Fibroblast of pulmonary artery (primary cell): ENCODE measurements at regions not wholly inside any gene's neighbourhood (a gene's known extent, or its start where the extent isn't known, plus 50 kb on each side); places are given as distances from the start of the nearest gene placed in this dataset.
"Not testable (repeated sequence)": the region's sequence is repeated elsewhere in the genome, so short reads cannot be mapped to it uniquely, and the experiment has no call there.

Experiments used
- DNase-seq: peaks from one replicate; pipeline ENCODE4 v3.0.0-alpha.2; 2010; ENCODE audit warnings: low read depth
- H3K4me3 ChIP-seq: replicated peaks from 2 replicates; pipeline ENCODE4 v1.5.1; 2011; ENCODE audit warnings: low read depth, mild to moderate bottlenecking, control low read depth, low read length, moderate library complexity
- TF ChIP-seq, protein P1 (sequence below): IDR thresholded peaks from 2 replicates; pipeline ENCODE4 v1.5.1; 2011; ENCODE audit warnings: mild to moderate bottlenecking, control low read depth, low read length, inconsistent platforms; ENCODE audit errors: missing control alignments

DNA sequence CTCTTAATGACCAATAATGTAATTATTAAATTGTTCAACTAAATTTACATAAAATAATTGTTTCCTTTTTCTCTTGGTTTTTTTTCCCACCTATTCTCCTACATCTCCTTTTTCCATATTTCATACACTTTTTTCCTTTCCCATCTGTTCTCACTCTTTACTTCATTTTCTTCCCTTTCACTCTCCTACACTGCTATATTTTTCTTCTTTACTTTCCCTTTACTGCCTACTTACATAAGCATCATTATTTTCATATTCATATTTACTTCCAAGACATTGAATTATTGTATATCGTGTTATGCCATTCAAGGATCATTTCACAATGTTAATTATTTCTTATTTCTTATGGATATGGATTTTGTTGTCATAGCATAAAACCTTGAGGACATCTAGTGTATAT, 1275.6 kb downstream of the NSUN3 start:
- H3K4me3 ChIP-seq, result no peak overlapping the region
- TF ChIP-seq, protein P1, sequence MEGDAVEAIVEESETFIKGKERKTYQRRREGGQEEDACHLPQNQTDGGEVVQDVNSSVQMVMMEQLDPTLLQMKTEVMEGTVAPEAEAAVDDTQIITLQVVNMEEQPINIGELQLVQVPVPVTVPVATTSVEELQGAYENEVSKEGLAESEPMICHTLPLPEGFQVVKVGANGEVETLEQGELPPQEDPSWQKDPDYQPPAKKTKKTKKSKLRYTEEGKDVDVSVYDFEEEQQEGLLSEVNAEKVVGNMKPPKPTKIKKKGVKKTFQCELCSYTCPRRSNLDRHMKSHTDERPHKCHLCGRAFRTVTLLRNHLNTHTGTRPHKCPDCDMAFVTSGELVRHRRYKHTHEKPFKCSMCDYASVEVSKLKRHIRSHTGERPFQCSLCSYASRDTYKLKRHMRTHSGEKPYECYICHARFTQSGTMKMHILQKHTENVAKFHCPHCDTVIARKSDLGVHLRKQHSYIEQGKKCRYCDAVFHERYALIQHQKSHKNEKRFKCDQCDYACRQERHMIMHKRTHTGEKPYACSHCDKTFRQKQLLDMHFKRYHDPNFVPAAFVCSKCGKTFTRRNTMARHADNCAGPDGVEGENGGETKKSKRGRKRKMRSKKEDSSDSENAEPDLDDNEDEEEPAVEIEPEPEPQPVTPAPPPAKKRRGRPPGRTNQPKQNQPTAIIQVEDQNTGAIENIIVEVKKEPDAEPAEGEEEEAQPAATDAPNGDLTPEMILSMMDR, result no peak
- DNase-seq, result no peak

DNA sequence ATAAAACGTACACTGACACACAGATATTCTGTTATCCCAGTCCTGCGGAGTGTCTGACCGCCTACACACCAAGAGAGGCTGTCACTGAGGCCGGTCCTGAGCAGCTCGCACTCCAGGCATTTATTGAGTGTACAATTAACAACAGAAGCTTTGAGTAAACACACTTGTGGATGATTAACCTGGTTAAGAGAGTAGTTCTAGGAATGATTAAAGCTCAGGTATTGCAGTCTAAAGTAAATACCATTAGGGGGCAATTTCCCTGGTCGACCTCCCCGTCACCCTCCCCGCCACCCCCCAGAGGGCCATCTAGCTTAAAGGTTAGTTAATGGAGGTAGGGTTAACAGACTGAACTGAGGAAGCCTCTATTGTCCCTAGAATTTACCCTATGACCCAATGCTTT, 1278.5 kb downstream of the NSUN3 start:
- TF ChIP-seq, protein P1, result no peak
- no peak for DNase-seq
- H3K4me3 ChIP-seq, result no peak overlapping the region

DNA sequence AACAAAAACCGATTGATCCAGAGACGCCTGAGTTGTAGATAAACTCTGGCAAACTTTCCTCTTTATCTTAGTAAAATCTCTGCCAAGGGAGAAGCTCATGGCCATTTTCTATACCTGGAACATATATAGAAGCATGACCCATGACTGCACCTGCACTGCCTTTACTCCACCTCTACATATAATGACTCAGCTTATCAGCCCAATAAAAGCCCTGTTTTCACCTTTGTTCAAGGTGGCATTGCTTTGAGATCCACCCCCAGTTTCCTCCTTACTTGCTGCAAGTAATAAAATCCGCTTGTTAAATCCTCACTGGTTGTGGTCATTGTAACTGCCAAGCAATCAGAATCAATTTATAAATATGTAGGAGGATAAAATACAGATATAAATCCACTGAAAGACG, 1280.4 kb downstream of the NSUN3 start:
- no peak overlapping the region for H3K4me3 ChIP-seq
- TF ChIP-seq, protein P1, result no peak
- DNase-seq, result no peak

DNA sequence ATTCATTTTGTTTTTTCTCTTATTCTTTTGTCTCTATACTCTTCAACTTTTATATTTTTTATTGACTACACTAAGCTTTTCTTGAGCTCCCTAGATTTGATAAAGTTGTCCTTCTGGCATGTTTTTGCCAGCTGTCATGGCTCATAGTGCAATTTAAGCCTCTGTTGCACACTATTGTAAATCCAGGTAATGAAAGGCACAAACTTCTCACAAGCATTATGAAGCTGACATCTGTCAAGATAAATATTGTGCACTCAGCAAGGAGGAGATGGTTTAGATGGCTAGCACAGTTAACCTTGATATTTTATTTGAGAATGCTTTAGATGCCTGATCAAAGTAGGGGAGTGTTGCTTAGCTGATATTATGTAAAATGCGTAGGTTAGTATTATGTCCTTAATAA, 1280.9 kb downstream of the NSUN3 start:
- H3K4me3 ChIP-seq, result no peak overlapping the region
- DNase-seq, result no peak
- TF ChIP-seq, protein P1, result no peak

DNA sequence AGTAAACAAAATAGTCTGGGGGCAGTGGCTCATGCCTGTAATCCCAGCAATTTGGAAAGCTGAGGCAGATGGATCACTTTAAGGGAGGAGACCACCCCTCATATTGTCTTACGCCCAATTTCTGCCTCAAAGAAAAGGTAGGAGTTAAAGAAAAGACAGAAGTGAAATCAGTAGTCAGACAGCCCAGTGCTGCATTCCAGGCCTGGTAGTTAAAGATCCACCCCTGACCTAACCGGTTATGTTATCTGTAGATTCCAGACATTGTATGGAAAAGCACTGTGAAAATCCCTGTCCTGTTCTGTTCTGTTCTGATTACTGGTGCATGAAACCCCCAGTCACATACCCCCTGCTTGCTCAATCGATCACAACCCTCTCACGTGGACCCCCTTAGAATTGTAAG, 1285.1 kb downstream of the NSUN3 start:
- not testable (repeated sequence) for H3K4me3 ChIP-seq, DNase-seq

DNA sequence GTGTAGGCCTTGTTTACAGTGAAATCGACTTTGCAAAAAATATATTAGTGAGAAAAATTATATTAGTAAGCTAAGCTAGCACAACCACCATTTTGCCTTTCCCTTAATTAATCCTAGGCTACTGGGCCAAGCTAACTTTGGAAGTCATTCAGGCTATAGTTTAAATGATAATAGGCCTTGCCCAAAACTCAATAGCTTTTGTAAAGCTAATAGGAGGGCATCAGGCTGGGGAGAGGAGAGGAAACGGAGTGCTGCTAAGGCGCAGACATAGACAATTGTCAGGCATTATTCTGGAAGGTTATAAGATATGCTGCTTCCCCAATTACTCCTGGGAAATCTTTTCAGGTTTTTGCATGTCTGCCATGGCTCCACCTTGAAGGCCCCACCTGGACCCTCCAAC, 1286.0 kb downstream of the NSUN3 start:
- no peak overlapping the region for H3K4me3 ChIP-seq
- no peak for DNase-seq
- TF ChIP-seq, protein P1, result no peak

DNA sequence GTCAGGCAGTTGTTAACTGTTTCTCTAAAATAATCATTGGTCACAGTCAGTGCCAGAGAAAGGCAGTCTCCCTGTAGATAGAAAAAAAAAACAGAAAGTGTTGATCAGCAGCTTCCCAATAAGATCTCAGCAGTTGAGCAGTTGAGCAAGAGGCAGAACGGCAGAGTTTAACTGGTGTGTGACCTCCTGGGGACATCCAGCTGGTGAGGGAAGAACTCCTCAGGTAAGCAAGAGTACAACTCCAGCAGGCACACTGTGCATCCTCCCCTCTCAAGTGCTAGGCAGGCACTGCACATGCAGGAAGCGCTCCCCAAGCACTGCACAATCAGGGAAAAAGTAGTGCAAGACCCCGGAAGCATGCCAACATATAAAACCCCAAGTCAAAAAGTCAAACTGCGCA, 1287.2 kb downstream of the NSUN3 start:
- DNase-seq, result no peak
- TF ChIP-seq, protein P1, result no peak

DNA sequence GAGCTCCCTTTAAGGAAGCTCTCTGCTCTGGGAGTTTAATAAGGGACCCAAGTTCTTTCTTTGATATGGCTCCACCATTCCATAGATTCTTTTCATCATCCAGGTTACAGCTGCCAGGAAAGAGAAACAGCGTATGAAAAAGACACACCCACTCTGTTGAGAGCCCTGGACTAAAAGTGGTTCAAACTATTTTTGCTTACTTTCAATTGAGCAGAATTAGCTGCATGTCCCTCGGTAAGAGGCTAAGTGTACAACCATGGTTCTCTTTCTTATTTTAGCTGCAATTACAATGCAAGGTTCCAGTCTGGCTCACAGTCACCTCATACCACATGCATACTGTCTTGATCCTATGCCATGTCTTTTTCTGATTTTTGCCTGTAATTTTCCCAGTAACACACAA, 1288.3 kb downstream of the NSUN3 start:
- no peak overlapping the region for H3K4me3 ChIP-seq
- TF ChIP-seq, protein P1, result no peak
- DNase-seq, result no peak

More for the DNA sequence above, 1287.2 kb downstream of the NSUN3 start:
- H3K4me3 ChIP-seq, result no peak overlapping the region
